H1 (cell line): ENCODE measurements at regions not wholly inside any gene's neighbourhood (a gene's known extent, or its start where the extent isn't known, plus 50 kb on each side); places are given as distances from the start of the nearest gene placed in this dataset.

Experiments used
- CTCF ChIA-PET: fragments of 300-600 bp; sonication (Branson Sonifier 250); formaldehyde crosslinking; loops from one replicate; lab custom pipeline; 2021; ENCODE audit not compliant: partially characterized antibody; lab: Charles Lee
- POLR2A ChIA-PET: fragments of 300-600 bp; sonication (Branson Sonifier 250); formaldehyde crosslinking; loops from one replicate; lab custom pipeline; 2021; ENCODE audit warnings: inconsistent platforms; ENCODE audit not compliant: partially characterized antibody; lab: Charles Lee
- DNase-seq, 2 experiments: peaks; one replicate each; pipeline versions ENCODE4 v3.0.0 to v3.0.0-alpha.2; 2010 to 2022; ENCODE audit warnings: low spot score in 2 of 2, low read depth in 1 of 2, mixed read lengths in 1 of 2
- FAIRE-seq: peaks from 2 replicates; lab custom pipeline; 2011; peaks lifted over from hg19 to GRCh38; lab: Jason Lieb, UNC
- H2AFZ ChIP-seq: 2 replicates; pipeline ENCODE4 v1.8.1; 2012; ENCODE audit warnings: low read length, inconsistent platforms
- H2AK5ac ChIP-seq: 2 replicates; pipeline ENCODE4 v1.6.1; 2013; ENCODE audit warnings: low read depth, low read length
- H2BK120ac ChIP-seq: replicated peaks from 2 replicates; pipeline ENCODE3; 2013; ENCODE audit warnings: low read depth, low read length, inconsistent platforms
- H2BK12ac ChIP-seq: 2 replicates; pipeline ENCODE4 v1.6.1; 2013; ENCODE audit warnings: low read depth, low read length
- H2BK15ac ChIP-seq: 2 replicates; pipeline ENCODE4 v1.6.1; 2013; ENCODE audit warnings: low read length
- H2BK20ac ChIP-seq: 2 replicates; pipeline ENCODE4 v1.6.1; 2013; ENCODE audit warnings: low read length
- H2BK5ac ChIP-seq: 2 replicates; pipeline ENCODE4 v1.6.1; 2013; ENCODE audit warnings: low read depth, low read length
- H3K14ac ChIP-seq: 2 replicates; pipeline ENCODE4 v1.6.1; 2013; ENCODE audit warnings: inconsistent platforms; ENCODE audit not compliant: insufficient read length
- H3K18ac ChIP-seq: 2 replicates; pipeline ENCODE4 v1.6.1; 2013; ENCODE audit warnings: low read length; ENCODE audit errors: extremely low read depth
- H3K23ac ChIP-seq: 2 replicates; pipeline ENCODE4 v1.6.1; 2013; ENCODE audit warnings: inconsistent platforms; ENCODE audit not compliant: insufficient read length
- H3K23me2 ChIP-seq: 2 replicates; pipeline ENCODE4 v1.6.1; 2013; ENCODE audit warnings: low read depth, low read length
- H3K27ac ChIP-seq: 2 replicates; pipeline ENCODE4 v1.6.1; 2011; ENCODE audit warnings: low read depth, low read length, inconsistent platforms
- H3K27me3 ChIP-seq, 4 experiments: replicated peaks in 1 of 4; 1 replicate in 1 of 4; 2 replicates in 3 of 4; pipeline versions ENCODE4 v1.6.1 to v1.8.1; 2011 to 2013; ENCODE audit warnings: low read length in 3 of 4, mild to moderate bottlenecking in 3 of 4, inconsistent platforms in 2 of 4, mixed read lengths in 2 of 4, moderate library complexity in 1 of 4; ENCODE audit not compliant: control insufficient read depth in 3 of 4, insufficient read depth in 3 of 4; ENCODE audit errors: extremely low read depth in 1 of 4
- H3K36me3 ChIP-seq, 4 experiments: 2 replicates each; pipeline versions ENCODE4 v1.6.1 to v1.8.1; 2011 to 2013; ENCODE audit warnings: mild to moderate bottlenecking in 4 of 4, low read length in 3 of 4, moderate library complexity in 2 of 4, control low read depth in 1 of 4, inconsistent platforms in 1 of 4; ENCODE audit not compliant: insufficient read depth in 4 of 4, control insufficient read depth in 2 of 4
- H3K4ac ChIP-seq: replicated peaks from 2 replicates; pipeline ENCODE3; 2013; ENCODE audit warnings: low read length, low read depth, mixed read lengths, inconsistent platforms; ENCODE audit not compliant: insufficient read length
- H3K4me1 ChIP-seq, 4 experiments: replicated peaks in 1 of 4; 1 replicate in 1 of 4; 2 replicates in 3 of 4; pipeline versions ENCODE4 v1.6.1 to v1.8.1; 2011 to 2013; ENCODE audit warnings: low read length in 3 of 4, inconsistent platforms in 2 of 4, mixed read lengths in 1 of 4; ENCODE audit not compliant: insufficient read depth in 4 of 4, control insufficient read depth in 3 of 4
- H3K4me2 ChIP-seq, 2 experiments: 2 replicates each; pipeline versions ENCODE4 v1.6.1 to v1.8.1; 2011 to 2013; ENCODE audit warnings: low read depth in 2 of 2, low read length in 2 of 2, control low read depth in 1 of 2, inconsistent platforms in 1 of 2, mild to moderate bottlenecking in 1 of 2; ENCODE audit not compliant: insufficient read depth in 1 of 2
- H3K4me3 ChIP-seq, 4 experiments: fragments of 200-600, 300-600 bp in 1 of 4; sonication (generic), shearing (Covaris generic), sonication (Bioruptor Twin) in 1 of 4; 2 replicates each; pipeline versions ENCODE4 v1.5.1 to v1.8.1; 2011 to 2016; ENCODE audit warnings: low read length in 4 of 4, low read depth in 3 of 4, control low read depth in 2 of 4, inconsistent platforms in 2 of 4, mild to moderate bottlenecking in 2 of 4, mixed read lengths in 1 of 4, moderate library complexity in 1 of 4; ENCODE audit not compliant: insufficient read depth in 2 of 4; ENCODE audit errors: extremely low read depth in 1 of 4
- H3K56ac ChIP-seq: replicated peaks from 2 replicates; pipeline ENCODE3; 2013; ENCODE audit warnings: low read depth, mild to moderate bottlenecking, mixed read lengths, low read length, inconsistent platforms; ENCODE audit not compliant: insufficient read length
- H3K79me1 ChIP-seq: 2 replicates; pipeline ENCODE4 v1.6.1; 2013; ENCODE audit warnings: low read depth, low read length, control low read depth
- H3K79me2 ChIP-seq, 2 experiments: 2 replicates each; pipeline versions ENCODE4 v1.6.1 to v1.8.1; 2012 to 2013; ENCODE audit warnings: low read length in 2 of 2, mild to moderate bottlenecking in 2 of 2, inconsistent platforms in 1 of 2; ENCODE audit not compliant: insufficient read depth in 2 of 2, control insufficient read depth in 1 of 2
- H3K9ac ChIP-seq, 4 experiments: replicated peaks in 1 of 4; 1 replicate in 1 of 4; 2 replicates in 3 of 4; pipeline versions ENCODE4 v1.6.1 to v1.8.1; 2011 to 2013; ENCODE audit warnings: low read depth in 3 of 4, low read length in 3 of 4, control low read depth in 2 of 4, mild to moderate bottlenecking in 2 of 4, moderate library complexity in 2 of 4, inconsistent platforms in 1 of 4; ENCODE audit errors: extremely low read depth in 1 of 4
- H3K9me3 ChIP-seq, 2 experiments: 2 replicates each; pipeline versions ENCODE4 v1.6.1 to v1.8.1; 2012 to 2013; ENCODE audit warnings: mild to moderate bottlenecking in 2 of 2, moderate library complexity in 2 of 2, control low read depth in 1 of 2, inconsistent platforms in 1 of 2, low read depth in 1 of 2, low read length in 1 of 2, mixed read lengths in 1 of 2; ENCODE audit not compliant: insufficient read depth in 2 of 2
- H4K20me1 ChIP-seq, 2 experiments: replicated peaks in 1 of 2; 2 replicates each; pipeline versions ENCODE3 to v1.8.1; 2011 to 2013; ENCODE audit warnings: inconsistent platforms in 2 of 2, low read length in 2 of 2, mild to moderate bottlenecking in 1 of 2; ENCODE audit not compliant: insufficient read depth in 2 of 2, control insufficient read depth in 1 of 2
- H4K5ac ChIP-seq: 2 replicates; pipeline ENCODE4 v1.6.1; 2013; ENCODE audit warnings: low read length, low read depth, mixed read lengths, inconsistent platforms; ENCODE audit not compliant: insufficient read length
- H4K8ac ChIP-seq: 2 replicates; pipeline ENCODE4 v1.8.0; 2013; ENCODE audit warnings: mild to moderate bottlenecking, moderate library complexity, low read length, inconsistent platforms; ENCODE audit not compliant: insufficient read depth; ENCODE audit errors: extremely low read depth
- H4K91ac ChIP-seq: replicated peaks from 2 replicates; pipeline ENCODE3; 2013; ENCODE audit warnings: low read length, mixed read lengths, inconsistent platforms; ENCODE audit not compliant: insufficient read length
- ATF3 ChIP-seq: IDR thresholded peaks from 2 replicates; pipeline ENCODE4 v1.6.1; 2011; ENCODE audit warnings: low read depth, mild to moderate bottlenecking, low read length; ENCODE audit not compliant: insufficient read depth
- BACH1 ChIP-seq: IDR thresholded peaks from 2 replicates; pipeline ENCODE4 v1.6.1; 2012; ENCODE audit warnings: low read length, improper control_type of control experiment
- CTCF ChIP-seq, 3 experiments: IDR thresholded peaks; 1 replicate in 2 of 3; 2 replicates in 1 of 3; pipeline versions ENCODE4 v1.5.1 to v1.6.1; 2011; ENCODE audit warnings: low read length in 3 of 3, mild to moderate bottlenecking in 3 of 3, inconsistent platforms in 2 of 3, low read depth in 1 of 3, moderate library complexity in 1 of 3; ENCODE audit not compliant: insufficient read depth in 1 of 3; ENCODE audit errors: control extremely low read depth in 1 of 3
- GTF2F1 ChIP-seq: IDR thresholded peaks from 2 replicates; pipeline ENCODE4 v1.6.1; 2012; ENCODE audit warnings: low read depth, low read length, improper control_type of control experiment, borderline replicate concordance
- NANOG ChIP-seq: IDR thresholded peaks from 2 replicates; pipeline ENCODE4 v1.6.1; 2011; ENCODE audit warnings: low read length, low read depth, mild to moderate bottlenecking, inconsistent platforms; ENCODE audit not compliant: insufficient read depth, poor library complexity, severe bottlenecking
- PHF8 ChIP-seq: fragments of 200-600 bp; sonication (generic); conservative IDR thresholded peaks from 2 replicates; pipeline ENCODE4 v1.7.1; 2012; ENCODE audit warnings: low read depth, mild to moderate bottlenecking, inconsistent platforms, low read length, moderate library complexity
- POLR2AphosphoS5 ChIP-seq: IDR thresholded peaks from 2 replicates; pipeline ENCODE4 v1.6.1; 2011; ENCODE audit warnings: low read depth, low read length
- RXRA ChIP-seq: IDR thresholded peaks from 2 replicates; pipeline ENCODE4 v1.6.1; 2011; ENCODE audit warnings: low read depth, mild to moderate bottlenecking, low read length, moderate library complexity; ENCODE audit not compliant: insufficient read depth
- WGBS, 2 experiments: shearing (Covaris generic) in 1 of 2; methylation state at CpG; one replicate each; pipeline versions ENCODE4 v1.1.6 to v1.1.7; 2013 to 2015; ENCODE audit warnings: low lambda C conversion rate in 2 of 2, mixed read lengths in 2 of 2, inconsistent platforms in 1 of 2, low coverage in 1 of 2, missing lambda C conversion rate in 1 of 2; ENCODE audit not compliant: insufficient replicate concordance in 2 of 2, insufficient coverage in 1 of 2, insufficient read length in 1 of 2; ENCODE audit errors: extremely low coverage in 1 of 2, missing lambda C conversion rate in 1 of 2; 5-methylcytosine and 5-hydroxymethylcytosine counted together
- TF ChIP-seq, protein P1 (sequence below): IDR thresholded peaks from 2 replicates; pipeline ENCODE4 v1.6.1; 2012; ENCODE audit warnings: low read length, inconsistent platforms

- H4K91ac ChIP-seq, result no peak overlapping the region
- ChIA-PET CTCF (interaction anchor here (0.7 to 2.9 kb wide), 14 partner anchors 21 to 374 kb away, joined by 3 to 16 read pairs (median 3); partner anchors contain the start of gene PSMD6), POLR2A (no interaction called here)
- H2BK5ac ChIP-seq, result no peak overlapping the region
- H4K5ac ChIP-seq, result no peak overlapping the region
- no peaks in the 10 kb centered on the region for H3K36me3 ChIP-seq
- no peak overlapping the region for H3K4ac ChIP-seq
- H3K4me2 ChIP-seq, result no peak overlapping the region
- H3K23me2 ChIP-seq, result no peaks in the 10 kb centered on the region
- H3K79me2 ChIP-seq, result no peaks in the 10 kb centered on the region
- no peak overlapping the region for H3K4me3 ChIP-seq
- peak overlapping the region; percentile 67; the same call in 1 of the 2 replicates for H2BK15ac ChIP-seq
- H3K23ac ChIP-seq, result no peak overlapping the region
- H2BK20ac ChIP-seq, result 0 out of 2 replicates have a peak overlapping the region, but pooled peaks have one; percentile 7
- peaks cover 0 to 7% (median 1%) of the 10 kb centered on the region in 4 experiments; a peak in 4 of 7 replicates for H3K4me1 ChIP-seq
- no peak overlapping the region for H2AFZ ChIP-seq
- H3K27me3 ChIP-seq, result no peaks in the 10 kb centered on the region
- no peaks in the 10 kb centered on the region for H4K20me1 ChIP-seq
- no peak overlapping the region for H3K14ac ChIP-seq
- no peak for FAIRE-seq
- H3K18ac ChIP-seq, result 0 out of 2 replicates have a peak overlapping the region, but pooled peaks have one; percentile 4
- no peaks in the 10 kb centered on the region for H3K9me3 ChIP-seq
- no peak overlapping the region for H4K8ac ChIP-seq
- H3K79me1 ChIP-seq, result no peaks in the 10 kb centered on the region
- H3K27ac ChIP-seq, result no peak overlapping the region
- H3K9ac ChIP-seq, result no peak overlapping the region
- no peak overlapping the region for H2BK120ac ChIP-seq
- DNase-seq, result no peak
- H2BK12ac ChIP-seq, result no peak overlapping the region
- H2AK5ac ChIP-seq, result no peak overlapping the region
- WGBS, 2 experiments, result 91% methylated on average over 5 of the region's 5 CpGs; no CpG with 5 or more reads in 1 of the 2 experiments
- no peak overlapping the region for H3K56ac ChIP-seq
- no peak for TF ChIP-seq RXRA
- TF ChIP-seq BACH1, result no peak
- TF ChIP-seq CTCF (IDR thresholded peaks at IDR 0.05; ENCODE audit: control extremely low read depth in 1 of 3, insufficient read depth in 1 of 3, low read depth in 1 of 3, low read length in 3 of 3), result no peak
- TF ChIP-seq POLR2AphosphoS5, result no peak
- TF ChIP-seq NANOG, result no peak
- TF ChIP-seq, protein P1, sequence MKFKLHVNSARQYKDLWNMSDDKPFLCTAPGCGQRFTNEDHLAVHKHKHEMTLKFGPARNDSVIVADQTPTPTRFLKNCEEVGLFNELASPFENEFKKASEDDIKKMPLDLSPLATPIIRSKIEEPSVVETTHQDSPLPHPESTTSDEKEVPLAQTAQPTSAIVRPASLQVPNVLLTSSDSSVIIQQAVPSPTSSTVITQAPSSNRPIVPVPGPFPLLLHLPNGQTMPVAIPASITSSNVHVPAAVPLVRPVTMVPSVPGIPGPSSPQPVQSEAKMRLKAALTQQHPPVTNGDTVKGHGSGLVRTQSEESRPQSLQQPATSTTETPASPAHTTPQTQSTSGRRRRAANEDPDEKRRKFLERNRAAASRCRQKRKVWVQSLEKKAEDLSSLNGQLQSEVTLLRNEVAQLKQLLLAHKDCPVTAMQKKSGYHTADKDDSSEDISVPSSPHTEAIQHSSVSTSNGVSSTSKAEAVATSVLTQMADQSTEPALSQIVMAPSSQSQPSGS, result no peak
- TF ChIP-seq GTF2F1, result no peak
- TF ChIP-seq PHF8, result no peak
- TF ChIP-seq ATF3, result no peak
Measured at GRCh38 chr3:64398006-64398405, 172.7 kb upstream of the PRICKLE2 start.
